ENCODE measurements at regions not wholly inside any gene's neighbourhood (a gene's known extent, or its start where the extent isn't known, plus 50 kb on each side); places are given as distances from the start of the nearest gene placed in this dataset.

DNA sequence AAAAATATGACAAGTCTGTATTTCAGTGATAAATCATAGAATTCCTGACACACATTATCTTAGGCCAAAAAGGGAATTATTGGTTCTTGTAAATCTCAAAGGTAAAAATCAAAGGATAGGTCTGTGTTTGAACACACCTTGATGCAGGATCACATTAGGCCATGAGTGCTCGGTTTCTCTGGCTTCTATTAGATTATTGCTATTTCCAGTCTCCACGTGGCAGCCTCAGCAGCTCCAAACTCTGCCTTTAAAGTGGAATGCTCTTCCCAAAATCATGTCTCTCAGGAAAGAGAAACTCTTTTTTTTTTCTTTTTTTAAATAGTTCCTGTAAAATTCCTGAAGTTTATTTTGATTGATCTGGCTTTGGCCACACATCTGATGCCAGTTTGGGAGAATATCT is 105.6 kb upstream of the FRMD6 start:
- DNase-seq (ENCODE audit: low read depth in 3 of 3): no peak

DNA sequence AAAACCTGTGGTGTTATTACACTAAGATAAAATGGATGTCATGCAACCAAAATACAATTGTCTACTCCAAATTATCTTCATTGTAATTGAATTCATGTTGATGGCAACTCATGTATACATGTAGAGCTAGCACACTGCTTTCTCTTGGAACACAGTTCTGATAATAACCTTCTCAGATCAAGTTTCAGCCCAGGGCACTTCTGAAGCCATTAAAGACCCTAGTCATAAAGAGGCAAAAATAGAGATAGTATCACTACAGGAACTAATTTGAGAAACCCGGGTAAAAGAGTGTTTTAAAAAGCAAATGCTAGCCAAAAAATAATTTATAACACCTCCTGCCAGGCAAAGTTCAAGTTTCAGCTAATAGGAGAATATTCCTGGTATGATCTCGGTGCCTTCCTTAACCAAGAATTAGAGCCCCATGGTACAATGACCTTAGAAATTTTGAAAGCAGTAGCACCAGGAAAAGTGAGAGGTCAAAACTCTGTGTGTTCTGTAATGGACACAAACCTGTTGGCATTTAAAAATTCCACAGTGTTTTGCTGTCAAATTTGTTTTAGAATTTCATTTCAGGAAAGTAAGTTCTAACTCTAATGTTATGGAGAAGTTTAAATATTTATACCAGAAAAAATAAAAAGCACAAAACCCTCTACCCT is 105.0 kb upstream of the FRMD6 start:
- DNase-seq (ENCODE audit: low read depth in 3 of 3): no peak

DNA sequence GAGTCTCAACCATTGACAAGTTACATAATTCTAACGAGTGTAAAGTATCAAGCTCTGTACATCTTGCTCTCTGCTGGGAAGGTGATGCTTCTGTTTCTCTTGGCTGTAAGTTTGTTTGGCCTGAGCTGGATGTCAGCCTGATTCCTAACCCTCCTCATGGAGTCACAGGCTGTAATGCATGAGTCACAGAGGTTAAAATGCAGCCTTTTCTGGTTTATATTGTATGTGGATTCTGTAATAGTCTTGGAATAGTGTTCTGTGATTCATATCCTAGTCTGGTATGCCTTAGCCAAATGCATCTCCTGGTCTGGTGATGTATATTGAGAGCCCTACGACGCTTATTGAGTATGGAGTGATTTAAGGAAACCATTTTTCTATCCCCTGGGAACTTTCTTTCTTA is 104.5 kb upstream of the FRMD6 start:
- DNase-seq (ENCODE audit: low read depth in 3 of 3): no peak

DNA sequence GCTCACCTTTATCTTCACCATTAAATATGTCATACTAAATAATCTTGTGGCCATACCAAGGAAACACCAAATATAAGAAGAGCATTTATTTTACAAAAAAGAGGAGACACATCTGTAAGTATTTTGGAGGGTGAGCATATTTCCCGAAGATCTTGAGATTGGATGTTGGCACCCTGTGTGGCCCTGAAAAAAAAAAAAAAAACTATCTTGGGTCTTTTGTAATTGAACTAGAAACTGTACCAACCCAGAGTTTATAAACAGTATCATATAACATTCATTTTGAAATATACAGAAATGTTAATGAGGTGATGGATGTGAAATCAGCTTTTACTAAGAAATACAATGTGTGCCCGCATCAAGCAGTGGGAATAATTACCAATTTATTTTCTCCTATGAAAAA is 104.0 kb upstream of the FRMD6 start:
- no peak for DNase-seq (ENCODE audit: low read depth in 3 of 3)

DNA sequence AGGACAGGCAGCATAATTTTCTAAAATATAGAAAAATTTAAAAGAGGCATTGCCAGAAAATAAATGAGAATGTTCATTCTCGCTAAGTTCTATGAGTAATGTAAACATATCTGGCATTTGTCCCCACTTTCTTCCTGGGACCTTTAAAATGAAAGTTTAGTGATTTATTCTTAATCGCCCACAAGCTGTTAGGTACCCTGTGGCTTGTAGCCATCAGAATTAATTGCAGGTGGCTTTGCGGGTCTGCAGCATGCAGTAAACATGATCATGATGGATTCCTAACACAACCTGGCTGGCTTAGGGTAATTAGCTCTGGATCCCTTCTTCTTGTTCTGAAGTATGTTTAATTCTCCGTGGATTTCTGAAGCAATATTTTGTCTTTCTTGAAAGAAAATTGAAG is 103.5 kb upstream of the FRMD6 start:
- no peak for DNase-seq (ENCODE audit: low read depth in 3 of 3)

DNA sequence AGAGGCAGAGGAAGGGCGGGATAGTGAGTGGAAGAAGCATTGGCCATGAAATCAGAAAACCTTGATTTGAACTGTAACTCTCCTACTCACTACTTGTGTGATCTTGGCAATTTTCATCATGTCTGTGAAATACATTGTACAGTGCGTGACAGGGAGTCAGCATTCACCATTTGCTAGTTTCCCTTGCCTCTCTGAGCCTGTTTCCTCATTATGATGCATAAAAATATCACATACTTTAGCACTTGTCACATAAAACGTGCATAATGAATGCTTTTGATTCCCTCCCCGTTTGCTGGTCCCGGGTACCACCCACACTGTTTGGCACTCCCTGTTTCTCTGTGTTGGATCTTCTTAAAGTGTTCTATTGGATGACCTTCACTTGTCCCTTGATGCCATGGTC is 101.1 kb upstream of the FRMD6 start:
- no peak for DNase-seq (ENCODE audit: low read depth in 3 of 3)

DNA sequence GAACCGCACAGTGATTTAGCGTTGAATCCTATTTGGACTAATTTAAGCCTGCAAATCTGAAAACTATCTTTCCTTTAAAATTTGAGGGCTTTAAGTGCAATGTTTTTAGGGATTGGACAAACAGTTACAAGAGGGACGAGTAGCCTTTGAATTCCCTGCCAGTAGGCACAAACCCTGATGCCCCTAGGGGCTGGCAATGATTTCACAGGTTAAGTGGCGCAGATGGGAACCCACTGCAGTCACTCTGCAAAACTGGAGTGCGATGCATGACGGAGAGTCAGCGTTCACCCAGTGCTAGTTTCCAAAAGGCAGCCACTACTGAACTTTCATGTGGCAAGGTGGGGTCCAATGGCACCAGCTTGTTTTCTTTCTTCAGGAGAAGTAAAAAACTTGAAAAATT is 99.4 kb upstream of the FRMD6 start:
- no peak for DNase-seq (ENCODE audit: low read depth in 3 of 3)

DNA sequence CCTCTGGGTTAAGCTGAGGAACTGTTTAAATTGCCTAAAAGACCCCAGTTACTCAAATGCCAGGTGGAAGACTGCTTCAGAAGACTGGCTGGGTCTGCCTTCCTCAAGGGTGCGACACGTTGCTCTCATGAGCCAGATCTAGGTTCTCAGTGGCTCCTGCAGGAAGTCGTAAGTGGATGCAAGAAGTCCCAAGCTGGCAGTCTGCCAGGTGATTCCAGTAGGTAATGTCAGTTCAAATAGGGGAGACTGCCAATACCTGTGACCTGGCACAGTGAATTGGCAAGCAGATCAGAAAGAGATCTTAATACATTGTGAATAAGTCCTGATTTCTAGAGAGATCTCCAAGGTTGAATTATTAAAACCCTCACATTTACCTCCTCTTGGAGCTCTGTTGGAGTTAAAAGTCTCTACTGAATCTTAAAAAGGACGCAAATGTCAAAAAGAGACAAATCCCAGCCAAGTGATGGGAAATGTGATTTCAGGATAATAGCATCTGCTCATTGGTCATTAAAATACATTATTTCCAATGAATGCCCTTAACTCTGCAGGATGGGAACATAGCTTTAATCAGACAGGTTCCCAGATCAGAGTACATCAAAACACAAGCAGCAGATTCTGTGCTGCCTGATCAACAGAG is 98.8 kb upstream of the FRMD6 start:
- DNase-seq (ENCODE audit: low read depth in 3 of 3): no peak

DNA sequence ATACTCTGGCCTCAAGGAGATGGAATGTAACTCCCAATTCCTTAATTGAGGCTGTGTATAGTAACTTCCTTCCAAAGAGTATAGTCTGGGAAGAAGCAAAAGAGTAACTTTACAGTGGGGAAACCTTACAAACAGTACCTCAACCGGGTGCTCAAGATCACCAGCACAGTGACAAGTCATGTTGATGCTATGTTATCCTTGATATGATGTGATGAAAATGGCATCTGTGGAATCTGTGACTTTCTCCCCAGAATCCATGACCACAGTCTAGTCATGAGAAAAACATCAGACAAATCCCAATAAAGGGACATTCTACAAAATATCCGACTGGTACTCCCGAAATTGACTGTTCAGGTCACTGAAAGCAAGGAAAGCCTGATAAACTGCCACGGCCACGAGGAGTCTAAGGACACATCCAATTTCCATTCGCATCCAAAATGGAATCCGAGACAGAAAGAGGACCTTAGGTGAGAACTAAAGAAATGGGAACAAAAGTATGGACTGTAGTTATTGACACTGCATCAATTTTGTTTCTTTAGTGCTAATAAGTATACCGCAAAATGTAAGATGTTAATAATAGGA is 97.3 kb upstream of the FRMD6 start:
- DNase-seq (ENCODE audit: low read depth in 3 of 3): no peak

DNA sequence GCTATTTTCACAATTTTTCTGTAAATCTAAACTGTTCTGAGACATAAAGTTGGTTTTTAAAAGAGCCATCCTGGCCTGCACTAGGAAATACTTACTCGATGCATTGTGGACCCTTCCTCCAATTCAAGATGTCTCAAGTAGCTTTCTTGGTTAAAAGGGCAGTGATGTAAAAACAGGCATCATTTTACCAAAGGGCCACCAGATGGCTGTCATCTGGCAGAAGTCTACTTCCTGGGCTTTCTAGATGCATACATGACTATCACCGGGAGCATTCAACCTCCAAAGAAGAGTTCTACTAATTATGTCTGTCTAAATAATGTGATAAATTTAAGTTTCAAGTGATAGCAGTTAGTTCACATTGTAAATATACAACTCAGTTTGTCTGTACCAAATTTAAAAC is 96.8 kb upstream of the FRMD6 start:
- DNase-seq (ENCODE audit: low read depth in 3 of 3): no peak

DNA sequence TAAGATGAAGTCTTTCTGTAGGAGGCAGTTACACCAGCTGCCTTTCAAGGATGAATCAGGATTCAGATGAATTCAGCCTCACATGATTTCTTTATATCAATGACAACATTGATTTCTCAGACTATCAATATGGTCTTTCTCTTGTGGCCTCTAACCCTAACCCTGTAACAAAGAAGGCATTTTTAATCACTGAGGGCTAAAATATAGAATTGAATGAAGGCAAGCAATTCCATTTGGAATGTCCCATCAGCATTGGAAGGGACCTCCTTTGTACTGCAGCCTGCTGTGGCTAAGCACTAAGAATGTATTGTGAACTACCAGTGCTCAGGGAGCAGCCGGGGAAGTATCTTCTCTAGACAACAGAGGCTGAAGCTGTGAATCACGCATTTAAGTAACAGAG is 90.6 kb upstream of the FRMD6 start:
- DNase-seq (ENCODE audit: low read depth in 3 of 3): no peak

DNA sequence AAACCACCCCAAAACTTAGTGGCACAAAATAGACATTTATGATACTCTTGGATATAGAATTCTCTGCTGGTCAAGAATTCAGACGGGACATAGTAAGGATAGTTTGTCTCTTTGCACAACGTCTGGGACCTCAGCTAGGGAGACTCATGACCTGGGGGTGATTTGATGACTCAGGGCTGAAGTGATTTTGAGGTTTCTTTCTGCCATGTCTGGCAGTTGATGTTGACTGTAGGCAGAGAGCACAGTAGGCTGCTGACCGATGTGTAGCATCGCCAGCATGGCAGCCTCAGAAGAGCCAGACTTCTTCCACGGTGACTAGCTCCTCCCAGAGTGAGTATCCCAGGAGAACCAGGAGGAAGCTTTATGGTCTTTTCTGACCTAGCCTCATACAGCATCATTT is 88.9 kb upstream of the FRMD6 start:
- DNase-seq (ENCODE audit: low read depth in 3 of 3): no peak

DNA sequence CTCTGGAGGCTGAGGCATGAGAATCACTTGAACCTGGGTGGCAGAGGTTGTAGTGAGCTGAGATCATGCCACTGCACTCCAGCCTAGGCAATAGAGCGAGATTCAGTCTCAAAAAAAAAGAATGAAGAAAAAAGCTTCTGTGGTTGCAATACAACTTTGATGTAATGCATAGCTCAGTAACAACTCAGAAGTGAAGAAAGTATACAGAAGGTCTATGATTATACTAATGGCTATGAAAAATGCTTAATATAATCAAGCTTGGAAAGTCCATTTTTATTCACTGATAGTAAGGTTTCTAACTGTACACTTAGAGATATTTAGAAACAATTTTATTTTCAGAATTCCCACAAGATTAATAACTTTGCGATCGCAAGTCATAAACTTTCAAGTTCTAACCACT is 88.2 kb upstream of the FRMD6 start:
- DNase-seq (ENCODE audit: low read depth in 3 of 3): no peak

DNA sequence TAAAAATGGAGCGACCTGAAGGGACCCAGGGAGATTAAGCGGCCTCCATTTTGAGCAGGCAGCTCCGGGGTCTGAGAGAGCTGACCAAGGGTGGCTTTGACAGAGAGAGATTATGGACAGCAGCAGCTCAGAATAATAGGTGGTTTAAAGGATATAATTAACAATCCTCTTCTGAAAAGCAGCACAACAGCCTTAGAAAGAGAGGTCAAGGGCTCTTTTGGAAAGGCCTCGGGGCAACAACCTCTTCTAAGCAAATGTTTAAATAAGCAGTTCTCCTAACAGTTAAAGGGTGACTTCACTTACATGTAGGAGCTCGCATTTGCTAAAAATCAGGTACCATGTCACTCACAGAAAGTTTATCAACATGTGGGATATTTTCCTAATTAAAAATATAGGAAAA is 87.2 kb upstream of the FRMD6 start:
- no peak for DNase-seq (ENCODE audit: low read depth in 3 of 3)

DNA sequence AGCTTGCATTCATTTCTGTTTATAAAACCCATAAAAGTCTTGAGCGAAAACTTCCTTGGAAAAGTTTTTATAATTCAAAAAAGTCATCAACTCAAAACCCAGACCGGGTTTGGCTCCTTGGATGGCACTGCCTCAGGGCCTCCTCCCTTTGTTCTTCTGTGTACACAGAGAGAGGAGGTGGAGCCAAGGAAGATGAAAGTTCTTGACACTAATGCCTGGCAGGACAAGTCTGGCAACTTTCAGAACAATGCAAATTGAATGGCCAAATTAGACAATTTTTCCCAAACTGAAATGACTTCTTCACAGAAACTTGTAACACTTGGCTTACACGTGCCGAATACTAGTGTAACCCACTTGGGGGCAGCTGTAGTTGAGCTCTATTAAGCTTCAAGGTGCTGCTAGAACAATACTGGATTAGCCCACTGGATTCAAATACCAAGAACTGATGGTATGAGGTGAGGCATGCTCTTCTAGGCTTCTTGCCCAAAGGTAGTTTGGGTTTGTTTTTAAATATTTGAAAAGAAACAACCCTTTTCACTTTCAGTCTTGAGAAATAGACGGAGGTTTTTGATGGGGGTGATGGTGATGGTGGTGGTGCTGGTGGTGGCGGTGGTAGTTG is 86.6 kb upstream of the FRMD6 start:
- no peak for DNase-seq (ENCODE audit: low read depth in 3 of 3)

DNA sequence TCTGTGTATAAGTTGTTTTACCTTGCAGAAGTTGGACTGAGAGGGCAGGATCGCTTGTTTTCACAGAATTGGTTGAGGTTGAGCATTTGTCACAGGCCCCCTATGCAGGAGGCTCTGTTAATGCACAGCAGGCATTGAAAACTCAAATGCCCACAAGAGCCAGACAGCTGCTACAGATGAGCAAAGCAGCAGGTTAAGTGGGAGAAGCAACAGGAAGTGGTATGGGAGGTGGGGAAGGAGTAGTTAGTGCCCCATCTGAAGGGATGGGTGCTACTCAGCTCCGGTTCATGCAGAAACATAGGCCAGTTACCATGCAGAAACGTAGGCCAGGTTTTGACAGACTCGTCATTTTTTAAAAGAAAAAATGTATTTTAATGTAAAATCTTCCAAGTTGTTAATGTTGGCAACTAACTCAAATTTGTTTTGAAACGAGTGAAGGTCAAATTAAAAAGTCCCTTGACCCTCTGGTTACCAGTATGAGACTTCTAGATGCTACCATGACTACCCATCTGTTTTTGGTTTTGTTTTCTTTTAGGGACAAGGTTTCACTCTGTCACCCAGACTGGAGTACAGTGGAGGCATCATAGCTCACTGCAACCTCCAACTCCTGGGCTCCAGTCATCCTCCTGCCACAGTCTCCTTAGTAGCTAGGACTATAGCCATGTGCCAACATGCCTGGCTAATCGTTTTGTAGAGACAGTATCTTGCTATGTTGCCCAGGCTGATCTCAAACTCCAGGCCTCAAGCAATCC is 84.7 kb upstream of the FRMD6 start:
- no peak for DNase-seq (ENCODE audit: low read depth in 3 of 3)

DNA sequence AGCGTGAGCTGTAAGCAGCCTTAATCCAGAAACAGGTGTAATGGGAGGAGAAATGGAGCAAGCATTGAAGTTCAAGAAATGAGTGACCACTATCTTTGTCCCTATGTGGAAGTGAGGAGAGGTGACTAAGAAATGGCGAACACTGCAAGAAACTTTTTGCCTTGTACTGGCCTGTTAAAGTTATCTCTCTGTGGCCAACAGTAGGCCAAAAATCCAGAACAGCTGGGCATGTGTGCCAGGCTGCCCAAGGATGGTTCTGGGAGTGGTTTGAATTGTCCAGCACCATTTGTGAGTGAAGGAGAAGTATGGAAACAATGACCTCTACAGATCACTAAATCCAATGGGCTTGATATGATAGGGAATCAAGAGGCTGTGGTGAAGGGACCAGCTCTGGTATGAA is 83.3 kb upstream of the FRMD6 start:
- DNase-seq (ENCODE audit: low read depth in 3 of 3): no peak

DNA sequence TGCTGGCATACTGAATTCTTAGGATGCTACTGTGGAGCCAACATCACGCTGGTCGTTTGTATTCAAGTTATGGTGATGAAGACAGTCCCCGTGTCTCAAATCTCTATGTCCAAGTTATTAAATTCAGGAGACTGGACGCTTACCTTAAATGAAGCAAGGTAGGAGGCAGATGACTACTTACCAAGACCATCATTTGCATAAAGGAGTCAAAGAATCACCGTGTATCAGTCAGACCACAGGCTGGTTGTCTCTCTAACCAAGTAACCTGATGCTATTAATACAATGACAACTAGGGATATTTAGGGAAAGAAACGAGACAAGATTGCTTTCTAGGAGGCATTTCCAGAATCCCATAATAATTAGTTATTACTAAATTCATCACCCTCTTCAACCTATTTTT is 78.1 kb upstream of the FRMD6 start:
- no peak for DNase-seq (ENCODE audit: low read depth in 3 of 3)

DNA sequence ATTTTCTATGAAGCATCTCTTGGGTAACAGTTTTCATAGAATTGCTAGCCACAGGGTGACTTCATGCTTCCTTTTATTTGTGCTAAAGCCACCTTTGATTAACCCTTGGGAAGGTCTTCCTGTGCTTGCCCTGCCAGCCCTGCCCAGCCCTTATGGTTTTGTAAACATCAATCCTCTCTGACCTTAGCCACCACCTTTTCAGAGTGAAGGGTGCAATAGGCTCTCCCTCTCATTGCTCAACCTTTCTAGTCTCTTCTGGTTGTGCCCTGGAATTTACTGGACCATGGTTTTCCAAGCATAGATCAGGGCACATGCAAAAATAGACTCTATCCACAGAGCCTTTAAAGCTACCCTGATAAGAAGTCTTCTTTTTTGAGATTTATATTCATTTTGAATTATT is 77.7 kb upstream of the FRMD6 start:
- no peak for DNase-seq (ENCODE audit: low read depth in 3 of 3)

DNA sequence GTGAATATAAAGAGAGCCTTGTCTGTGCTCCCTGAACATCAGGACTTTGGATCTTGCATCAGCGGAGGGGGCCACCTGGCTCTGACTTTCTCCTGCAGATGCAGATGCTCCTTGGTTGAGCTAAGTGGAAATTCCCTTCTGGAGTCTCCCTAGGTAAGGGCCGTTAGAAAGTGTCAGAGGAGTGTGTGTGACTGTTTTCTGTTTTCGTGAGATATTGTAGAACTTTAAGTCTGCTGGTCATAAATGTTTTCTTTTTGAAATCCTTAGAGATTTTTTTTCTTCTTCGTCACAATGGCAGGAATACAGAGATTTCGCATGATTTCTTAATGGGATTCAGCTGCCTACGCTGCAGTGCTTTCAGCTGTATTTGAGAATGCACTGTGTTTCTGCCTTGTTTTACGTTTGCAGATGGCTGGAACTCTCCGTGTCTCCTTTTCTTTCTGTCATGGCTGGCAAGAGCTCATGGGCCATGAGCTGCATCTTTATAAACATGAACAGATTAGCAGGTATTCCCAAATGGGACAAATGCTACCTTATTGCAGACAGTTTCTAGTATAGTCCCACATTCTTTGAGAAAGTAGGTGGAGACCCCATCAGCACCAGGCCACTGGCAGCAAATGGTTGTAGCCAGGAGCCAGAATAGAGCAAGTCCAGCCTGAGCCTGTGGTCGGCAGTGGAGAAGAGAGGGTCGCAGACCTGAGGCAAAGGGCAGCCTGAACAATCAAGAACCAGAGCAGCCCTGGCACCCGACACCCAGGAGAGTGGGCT is 76.2 kb upstream of the FRMD6 start:
- DNase-seq (ENCODE audit: low read depth in 3 of 3): no peak

DNA sequence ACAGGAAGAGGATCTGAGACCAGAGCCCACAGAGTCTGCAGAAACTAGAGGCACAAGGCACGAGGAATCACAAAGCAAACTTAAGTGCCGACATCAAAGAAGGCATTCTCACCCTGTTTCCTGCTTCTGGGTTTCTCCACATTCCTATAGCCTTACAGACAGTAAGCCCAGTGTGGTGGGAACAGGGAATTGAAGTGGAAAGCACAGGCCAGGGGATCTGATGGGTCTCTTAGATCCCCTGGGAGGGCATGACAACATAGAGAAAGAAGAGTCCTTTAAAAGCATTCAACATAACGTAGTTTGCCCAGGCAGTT is 75.6 kb upstream of the FRMD6 start:
- no peak for DNase-seq (ENCODE audit: low read depth in 3 of 3)

DNA sequence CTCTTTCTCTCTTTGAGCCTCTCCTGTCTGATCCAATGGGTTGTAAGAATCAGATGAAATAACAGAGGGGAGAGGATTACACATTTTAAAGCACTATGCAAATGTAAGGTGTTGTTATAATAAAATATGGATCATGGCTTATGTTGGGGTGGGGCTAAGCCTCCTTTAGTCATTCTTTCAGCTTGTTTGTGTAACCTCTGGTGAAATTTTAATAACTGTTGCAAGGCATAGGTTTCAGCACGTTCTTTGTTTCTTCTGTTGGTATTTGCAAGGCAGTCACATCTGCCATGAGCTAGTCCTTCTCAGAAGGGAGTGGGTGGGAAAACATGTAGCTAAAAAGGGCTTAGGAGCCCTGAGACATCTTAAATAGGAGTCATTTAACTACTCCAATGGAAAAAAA is 74.8 kb upstream of the FRMD6 start:
- no peak for DNase-seq (ENCODE audit: low read depth in 3 of 3)

Measured in stimulated activated CD4-positive, alpha-beta T cell treated with anti-CD3 and anti-CD28 coated beads, TNF-alpha, amount 100 ng/mL, for 4 hours (primary cell).